Mesothelial cell of epicardium (in vitro differentiated cells): ENCODE measurements at regions not wholly inside any gene's neighbourhood (a gene's known extent, or its start where the extent isn't known, plus 50 kb on each side); places are given as distances from the start of the nearest gene placed in this dataset.

Experiments
- DNase-seq, 2 experiments: peaks; one replicate each; pipeline ENCODE4 v3.0.0; 2021; ENCODE audit warnings: low spot score in 2 of 2; ENCODE audit not compliant: unreplicated experiment in 2 of 2
- H3K27ac Mint-ChIP-seq: 2 replicates; pipeline ENCODE4 v1.8.0; 2021; ENCODE audit warnings: mixed read lengths
- H3K27me3 Mint-ChIP-seq: 2 replicates; pipeline ENCODE4 v1.8.0; 2021; ENCODE audit warnings: low read depth, mixed read lengths
- H3K36me3 Mint-ChIP-seq: 2 replicates; pipeline ENCODE4 v1.8.0; 2021; ENCODE audit warnings: mixed read lengths
- H3K4me1 Mint-ChIP-seq: 2 replicates; pipeline ENCODE4 v1.8.0; 2021; ENCODE audit warnings: mixed read lengths
- H3K4me3 Mint-ChIP-seq: 2 replicates; pipeline ENCODE4 v1.8.0; 2021; ENCODE audit warnings: mild to moderate bottlenecking, moderate library complexity, mixed read lengths
- H3K9me3 Mint-ChIP-seq: 2 replicates; pipeline ENCODE4 v1.8.0; 2021; ENCODE audit warnings: mixed read lengths
- TF ChIP-seq, protein P1 (sequence below): fragments of 200-600 bp; sonication (generic); IDR thresholded peaks from one replicate; pipeline ENCODE4 v1.5.0; 2021; ENCODE audit warnings: antibody characterized with exemption; ENCODE audit not compliant: unreplicated experiment

DNA sequence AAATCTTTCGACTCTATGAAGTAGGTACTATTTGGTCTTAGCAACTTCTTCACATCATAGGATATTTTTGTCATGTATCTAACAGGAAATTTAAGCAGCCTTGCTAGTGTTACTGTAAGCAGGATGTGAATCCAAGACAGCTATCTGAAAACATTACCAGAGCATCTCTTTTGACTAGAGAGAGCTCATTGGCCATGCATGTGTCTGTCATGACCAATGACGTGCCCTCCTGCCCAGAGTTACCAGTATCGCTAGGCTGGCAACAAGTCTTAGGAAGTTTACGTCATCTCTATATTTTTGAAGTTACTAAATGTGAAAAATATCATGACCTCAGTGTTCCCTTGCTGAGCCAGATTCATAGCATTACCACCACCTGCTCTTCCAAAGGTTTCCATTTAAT, 130.9 kb upstream of the TP63 start:
- Mint-ChIP-seq H3K4me3 (no peak overlapping the region), H3K27ac (no peak overlapping the region), H3K9me3 (no peaks in the 10 kb centered on the region), H3K4me1 (no peaks in the 10 kb centered on the region), H3K36me3 (no peaks in the 10 kb centered on the region), H3K27me3 (no peaks in the 10 kb centered on the region)
- DNase-seq: no peak
- TF ChIP-seq, protein P1, sequence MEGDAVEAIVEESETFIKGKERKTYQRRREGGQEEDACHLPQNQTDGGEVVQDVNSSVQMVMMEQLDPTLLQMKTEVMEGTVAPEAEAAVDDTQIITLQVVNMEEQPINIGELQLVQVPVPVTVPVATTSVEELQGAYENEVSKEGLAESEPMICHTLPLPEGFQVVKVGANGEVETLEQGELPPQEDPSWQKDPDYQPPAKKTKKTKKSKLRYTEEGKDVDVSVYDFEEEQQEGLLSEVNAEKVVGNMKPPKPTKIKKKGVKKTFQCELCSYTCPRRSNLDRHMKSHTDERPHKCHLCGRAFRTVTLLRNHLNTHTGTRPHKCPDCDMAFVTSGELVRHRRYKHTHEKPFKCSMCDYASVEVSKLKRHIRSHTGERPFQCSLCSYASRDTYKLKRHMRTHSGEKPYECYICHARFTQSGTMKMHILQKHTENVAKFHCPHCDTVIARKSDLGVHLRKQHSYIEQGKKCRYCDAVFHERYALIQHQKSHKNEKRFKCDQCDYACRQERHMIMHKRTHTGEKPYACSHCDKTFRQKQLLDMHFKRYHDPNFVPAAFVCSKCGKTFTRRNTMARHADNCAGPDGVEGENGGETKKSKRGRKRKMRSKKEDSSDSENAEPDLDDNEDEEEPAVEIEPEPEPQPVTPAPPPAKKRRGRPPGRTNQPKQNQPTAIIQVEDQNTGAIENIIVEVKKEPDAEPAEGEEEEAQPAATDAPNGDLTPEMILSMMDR: no peak

DNA sequence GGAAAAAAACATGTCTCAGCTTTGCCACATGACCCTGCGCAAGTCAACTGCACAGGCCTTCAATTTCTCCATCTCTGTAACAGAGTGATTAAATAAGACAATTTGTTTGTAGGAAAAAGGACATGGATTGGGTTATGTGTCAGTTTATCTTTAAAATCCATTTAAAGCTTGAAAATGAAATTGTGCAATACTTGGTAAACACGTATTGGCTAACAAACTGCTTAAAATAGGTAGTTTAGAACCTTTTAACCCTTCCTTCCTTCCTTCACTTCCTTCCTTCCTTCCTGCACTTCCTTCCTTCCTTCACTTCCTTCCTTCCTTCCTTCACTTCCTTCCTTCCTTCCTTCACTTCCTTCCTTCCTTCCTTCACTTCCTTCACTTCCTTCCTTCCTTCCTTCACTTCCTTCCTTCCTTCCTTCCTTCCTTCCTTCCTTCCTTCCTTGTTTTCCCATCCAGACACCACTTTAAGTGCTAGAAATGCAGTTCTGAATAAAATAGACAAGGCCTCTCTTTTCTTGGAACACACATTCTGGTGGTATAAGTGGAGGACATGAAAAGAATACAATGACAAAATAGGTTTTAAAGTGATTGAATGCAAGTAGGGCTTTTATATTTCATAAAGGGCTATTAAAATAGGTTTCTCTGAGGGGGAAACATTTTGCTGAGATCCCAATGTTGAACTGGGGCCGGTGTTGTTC, 130.2 kb upstream of the TP63 start:
- Mint-ChIP-seq H3K9me3 (no peaks in the 10 kb centered on the region), H3K27ac (no peak overlapping the region), H3K36me3 (no peaks in the 10 kb centered on the region), H3K4me1 (no peaks in the 10 kb centered on the region), H3K27me3 (no peaks in the 10 kb centered on the region), H3K4me3 (no peak overlapping the region)
- no peak for DNase-seq
- TF ChIP-seq, protein P1: no peak

DNA sequence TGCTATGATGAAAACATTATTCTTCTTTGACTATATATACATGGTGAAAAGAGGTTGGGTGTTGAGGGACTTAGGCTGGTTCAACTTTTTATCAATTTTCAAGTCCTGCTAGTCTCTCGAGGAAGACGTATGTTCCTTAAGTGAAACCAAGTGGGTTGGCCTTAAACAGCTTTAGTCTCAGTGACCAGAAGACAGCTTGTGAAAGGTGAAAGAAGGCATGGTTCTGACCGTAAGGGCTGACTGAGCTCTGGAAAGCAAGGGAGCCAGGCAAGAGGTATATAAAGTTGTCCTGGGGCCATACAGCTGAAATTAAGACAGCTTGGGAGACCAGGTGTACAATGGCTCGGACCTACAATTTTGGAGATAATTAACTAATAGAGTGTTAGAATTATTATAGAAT, 128.9 kb upstream of the TP63 start:
- Mint-ChIP-seq H3K4me3 (no peak overlapping the region), H3K27ac (no peak overlapping the region), H3K36me3 (no peaks in the 10 kb centered on the region), H3K9me3 (no peaks in the 10 kb centered on the region), H3K27me3 (no peaks in the 10 kb centered on the region), H3K4me1 (no peaks in the 10 kb centered on the region)
- TF ChIP-seq, protein P1: no peak
- no peak for DNase-seq

DNA sequence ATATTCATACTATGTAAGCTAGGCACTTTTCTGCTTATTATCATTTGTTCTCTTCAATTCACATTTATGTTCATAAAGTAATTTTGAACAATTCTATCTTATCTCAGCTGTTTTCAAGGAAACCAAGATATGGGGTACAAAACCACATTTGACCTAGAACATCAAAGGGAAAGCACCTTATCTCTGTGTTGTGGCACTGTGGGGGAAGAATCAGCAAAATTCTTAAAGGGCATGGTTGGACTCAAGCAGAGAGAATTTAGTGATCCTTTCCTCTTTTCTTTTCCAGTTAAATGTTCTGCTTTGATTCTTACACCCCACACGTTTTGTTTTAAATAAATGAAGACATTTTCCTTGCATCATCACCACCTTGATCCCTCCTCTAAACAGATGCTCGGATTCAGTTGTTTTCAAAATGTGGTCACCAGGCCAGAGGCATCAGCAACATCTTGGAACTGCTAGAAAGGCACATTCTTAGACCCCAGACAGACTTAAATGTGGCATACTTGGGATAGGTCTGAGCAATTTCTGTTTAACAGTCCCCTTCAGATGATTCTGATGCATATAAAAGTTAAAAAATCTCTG, 128.4 kb upstream of the TP63 start:
- Mint-ChIP-seq H3K4me1 (no peaks in the 10 kb centered on the region), H3K27me3 (no peaks in the 10 kb centered on the region), H3K27ac (no peak overlapping the region), H3K4me3 (no peak overlapping the region), H3K36me3 (no peaks in the 10 kb centered on the region), H3K9me3 (no peaks in the 10 kb centered on the region)
- no peak for DNase-seq
- TF ChIP-seq, protein P1: no peak

DNA sequence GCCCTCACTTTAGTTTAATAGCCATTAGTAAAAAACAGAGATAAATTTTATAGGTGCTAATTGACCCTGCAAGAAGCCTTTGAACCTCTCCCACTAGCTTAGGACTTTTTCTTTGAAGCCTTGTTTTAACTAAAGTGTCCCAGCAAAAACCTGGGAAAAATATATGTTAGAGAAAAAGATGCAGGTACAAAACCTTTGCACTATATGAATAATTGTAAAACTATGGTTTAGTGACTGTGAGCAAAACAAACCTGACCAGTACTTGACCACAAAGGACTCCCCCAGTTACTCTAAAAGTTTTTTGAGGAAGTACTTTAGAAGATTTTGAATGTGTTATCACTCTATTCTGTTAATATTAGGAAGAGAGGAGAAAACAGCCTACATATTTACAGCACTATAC, 123.3 kb upstream of the TP63 start:
- Mint-ChIP-seq H3K9me3 (no peaks in the 10 kb centered on the region), H3K4me1 (peaks cover 18% of the 10 kb centered on the region), H3K27me3 (no peaks in the 10 kb centered on the region), H3K36me3 (no peaks in the 10 kb centered on the region), H3K27ac (no peak overlapping the region), H3K4me3 (no peak overlapping the region)
- TF ChIP-seq, protein P1: no peak
- no peak for DNase-seq
